ENCODE measurements at regions not wholly inside any gene's neighbourhood (a gene's known extent, or its start where the extent isn't known, plus 50 kb on each side); places are given as distances from the start of the nearest gene placed in this dataset. TPM values are rescaled to one million over a fixed set of nuclear protein-coding genes. Genes with fewer than 3 reads are reported as not detected.
A peak's percentile ranks its signal among the peaks of the same experiment; 100 is the strongest.

DNA sequence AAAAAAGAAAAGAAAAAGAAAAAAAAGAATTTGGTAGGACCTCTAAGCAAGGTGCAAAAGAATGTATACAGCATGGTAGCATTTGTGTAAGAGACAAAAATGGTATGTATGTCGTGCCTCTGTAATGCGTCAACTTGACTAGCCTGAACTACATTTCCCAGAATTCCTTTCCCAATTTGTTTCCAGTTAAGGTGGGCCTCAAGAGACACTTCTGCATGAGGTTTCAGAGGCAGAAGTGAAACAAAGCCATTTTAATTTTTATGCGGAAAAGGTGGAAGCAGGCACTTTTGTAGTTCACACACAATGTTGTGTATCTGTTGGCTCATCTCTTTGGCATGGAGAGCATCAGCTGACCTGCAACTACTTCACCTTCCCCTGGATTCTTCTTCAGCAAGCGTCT, 56.5 kb upstream of the PAPOLG start:
- no peaks in the 10 kb centered on the region for H3K4me1 ChIP-seq (ENCODE audit: insufficient read depth)
- H4K20me1 ChIP-seq (ENCODE audit: insufficient read depth), result no peaks in the 10 kb centered on the region
- no peaks in the 10 kb centered on the region for H3K79me2 ChIP-seq (ENCODE audit: insufficient read depth)
- H3K4me2 ChIP-seq (ENCODE audit: unreplicated experiment), result no peak overlapping the region
- WGBS, 2 experiments (ENCODE audit: low coverage in 1 of 2, low lambda C conversion rate in 2 of 2, missing lambda C conversion rate in 2 of 2), result 65% methylated on average over 4 of the region's 4 CpGs
- H3K27me3 ChIP-seq (replicated peaks; ENCODE audit: insufficient read depth), result no peaks in the 10 kb centered on the region; the same call in 1 of the 2 replicates
- H3F3A ChIP-seq (ENCODE audit: insufficient read depth), result no peaks in the 10 kb centered on the region
- H3K36me3 ChIP-seq (ENCODE audit: low read depth), result no peaks in the 10 kb centered on the region
- H3K9me2 ChIP-seq (ENCODE audit: insufficient read depth), result no peaks in the 10 kb centered on the region
- no peak overlapping the region for H3K4me3 ChIP-seq
- no peaks in the 10 kb centered on the region for H3K9me3 ChIP-seq (ENCODE audit: low read depth)
- DNase-seq, result no peak
- no peak overlapping the region for H2AFZ ChIP-seq
- no peak overlapping the region for H3K9ac ChIP-seq
- H3K27ac ChIP-seq, result no peak overlapping the region
- in situ Hi-C loops (cut with MboI), result loop anchor here (25.0 kb wide), 1 partner anchor 288 kb away; no protein-coding TSS in a partner anchor
- no peak for TF ChIP-seq EZH2phosphoT487 (IDR thresholded peaks at IDR 0.05; ENCODE audit: insufficient read depth, low read depth)

GRCh38 chr2:60706021-60706420, 50.0 kb upstream of the PAPOLG start:
- in situ Hi-C loops (cut with MboI), result loop anchor here (25.0 kb wide), 1 partner anchor 281 kb away; no protein-coding TSS in a partner anchor
- Histone ChIP-seq H4K20me1 (ENCODE audit: insufficient read depth) (no peaks in the 10 kb centered on the region), H3K36me3 (ENCODE audit: low read depth) (no peaks in the 10 kb centered on the region), H3K4me1 (ENCODE audit: insufficient read depth) (peaks cover 21% of the 10 kb centered on the region), H3K9me3 (ENCODE audit: low read depth) (no peaks in the 10 kb centered on the region), H3K9ac (peak overlapping the region; percentile 12; the same call in 1 of the 2 replicates), H3K27ac (peak overlapping the region; percentile 21), H3F3A (ENCODE audit: insufficient read depth) (peaks cover 9% of the 10 kb centered on the region; the same call in 1 of the 2 replicates), H2AFZ (peak overlapping the region; percentile 12; the same call in 1 of the 2 replicates), H3K79me2 (ENCODE audit: insufficient read depth) (no peaks in the 10 kb centered on the region), H3K9me2 (ENCODE audit: insufficient read depth) (no peaks in the 10 kb centered on the region), H3K27me3 (replicated peaks; ENCODE audit: insufficient read depth) (no peaks in the 10 kb centered on the region), H3K4me3 (no peak overlapping the region), H3K4me2 (ENCODE audit: unreplicated experiment) (peak overlapping the region; percentile 29)
- WGBS, 2 experiments (ENCODE audit: low coverage in 1 of 2, low lambda C conversion rate in 2 of 2, missing lambda C conversion rate in 2 of 2), result 16 to 23% methylated on average over 4 of the region's 4 CpGs
- peak; percentile 75 for DNase-seq
- TF ChIP-seq EZH2 (IDR thresholded peaks at IDR 0.05; ENCODE audit: insufficient read depth, poor library complexity, severe bottlenecking), result no peak

Small RNA genes lying in the stretch of these regions (small RNA-seq; reads per million reads assigned to genes)
- not detected for gene RN7SL361P (ENCODE audit: low read depth, low replicate concordance)
